Duodenal mucosa (tissue), 2 donors: ENCODE measurements at regions not wholly inside any gene's neighbourhood (a gene's known extent, or its start where the extent isn't known, plus 50 kb on each side); places are given as distances from the start of the nearest gene placed in this dataset.

ENCODE experiments used
- H3K27ac ChIP-seq: one replicate; pipeline ENCODE4 v1.7.0; 2013; ENCODE audit warnings: low read depth, low read length
- H3K27me3 ChIP-seq, 2 donors: one replicate each; pipeline ENCODE4 v1.7.0; 2013; ENCODE audit warnings: low read length in 2 of 2, control low read depth in 1 of 2; ENCODE audit not compliant: insufficient read depth in 2 of 2, control insufficient read depth in 1 of 2
- H3K36me3 ChIP-seq, 2 donors: one replicate each; pipeline ENCODE4 v1.7.0; 2013; ENCODE audit warnings: low read length in 2 of 2, control low read depth in 1 of 2; ENCODE audit not compliant: insufficient read depth in 2 of 2, control insufficient read depth in 1 of 2
- H3K4me1 ChIP-seq, 2 donors: one replicate each; pipeline ENCODE4 v1.7.0; 2013; ENCODE audit warnings: low read length in 2 of 2, control low read depth in 1 of 2; ENCODE audit not compliant: insufficient read depth in 2 of 2, control insufficient read depth in 1 of 2
- H3K4me3 ChIP-seq, 2 donors: one replicate each; pipeline ENCODE4 v1.7.0; 2013; ENCODE audit warnings: low read length in 2 of 2, low read depth in 1 of 2
- H3K9ac ChIP-seq, 2 donors: one replicate each; pipeline ENCODE4 v1.7.0; 2013; ENCODE audit warnings: low read length in 2 of 2, low read depth in 1 of 2
- H3K9me3 ChIP-seq, 2 donors: one replicate each; pipeline ENCODE4 v1.7.0; 2013; ENCODE audit warnings: low read length in 2 of 2, control low read depth in 1 of 2; ENCODE audit not compliant: control insufficient read depth in 1 of 2

DNA sequence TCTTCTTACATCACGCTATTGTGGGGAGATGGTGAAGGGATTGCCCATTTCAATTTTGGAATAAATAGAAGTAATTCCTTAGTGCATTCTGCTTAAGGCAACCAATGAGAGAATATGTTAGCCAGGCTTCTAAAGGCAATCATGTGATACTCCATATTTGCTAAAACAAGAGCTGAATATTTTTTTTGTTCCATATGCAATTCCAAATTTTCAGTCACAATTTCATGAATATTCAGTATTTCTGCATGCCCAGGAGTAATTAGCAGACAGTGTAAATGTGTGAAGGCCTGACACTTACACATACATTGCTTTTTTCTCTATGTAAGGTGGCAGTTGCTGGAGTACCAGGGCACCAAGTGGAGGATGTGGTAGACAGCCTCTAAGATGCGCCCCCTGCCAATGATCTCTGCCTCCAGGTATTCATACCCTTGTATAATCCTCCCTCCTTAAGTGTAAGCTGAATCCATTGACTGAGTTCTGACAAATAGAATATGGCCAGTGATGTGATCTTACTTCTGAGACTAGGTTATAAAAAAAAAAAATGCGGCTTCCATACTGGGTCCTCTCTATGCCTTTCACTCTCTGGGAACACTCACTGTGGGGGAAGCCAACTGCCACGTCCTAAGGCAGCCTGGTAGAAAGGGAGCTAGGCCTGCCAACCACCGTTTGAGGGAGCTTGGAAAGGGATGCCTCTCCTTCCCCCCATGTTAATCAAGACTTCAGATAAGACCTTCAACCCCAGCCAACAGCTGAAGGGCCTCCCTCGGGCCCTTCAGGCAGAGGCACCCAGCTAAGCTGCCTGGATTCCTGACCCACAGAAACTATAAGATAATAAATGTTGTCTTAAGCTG lies 62.7 kb upstream of the PTGR2 start:
- Histone ChIP-seq H3K4me3 (no peak overlapping the region), H3K9ac (peak overlapping the region in 1 of 2 donors; percentile 20), H3K9me3 (no peaks in the 10 kb centered on the region), H3K27me3 (no peaks in the 10 kb centered on the region), H3K27ac (peak overlapping the region; percentile 79), H3K4me1 (peaks cover 37 to 39% of the 10 kb centered on the region in 2 donors), H3K36me3 (no peaks in the 10 kb centered on the region)

DNA sequence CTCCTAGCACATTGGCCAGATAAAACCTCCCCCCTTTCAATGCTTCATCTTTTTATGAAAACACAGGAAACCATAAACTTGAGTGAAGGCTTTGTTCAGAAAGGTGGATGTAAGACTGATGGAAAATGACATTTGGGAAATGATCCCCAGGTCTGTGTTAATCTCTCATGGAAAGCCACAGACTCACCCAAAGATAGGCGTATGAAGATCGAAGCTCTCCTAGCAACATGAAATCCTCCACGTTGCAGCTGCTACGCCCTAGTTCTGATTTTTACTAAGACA lies 63.4 kb upstream of the PTGR2 start:
- Histone ChIP-seq H3K9ac (peak overlapping the region in 1 of 2 donors; percentile 91), H3K4me3 (peak overlapping the region in 1 of 2 donors; percentile 74)

DNA sequence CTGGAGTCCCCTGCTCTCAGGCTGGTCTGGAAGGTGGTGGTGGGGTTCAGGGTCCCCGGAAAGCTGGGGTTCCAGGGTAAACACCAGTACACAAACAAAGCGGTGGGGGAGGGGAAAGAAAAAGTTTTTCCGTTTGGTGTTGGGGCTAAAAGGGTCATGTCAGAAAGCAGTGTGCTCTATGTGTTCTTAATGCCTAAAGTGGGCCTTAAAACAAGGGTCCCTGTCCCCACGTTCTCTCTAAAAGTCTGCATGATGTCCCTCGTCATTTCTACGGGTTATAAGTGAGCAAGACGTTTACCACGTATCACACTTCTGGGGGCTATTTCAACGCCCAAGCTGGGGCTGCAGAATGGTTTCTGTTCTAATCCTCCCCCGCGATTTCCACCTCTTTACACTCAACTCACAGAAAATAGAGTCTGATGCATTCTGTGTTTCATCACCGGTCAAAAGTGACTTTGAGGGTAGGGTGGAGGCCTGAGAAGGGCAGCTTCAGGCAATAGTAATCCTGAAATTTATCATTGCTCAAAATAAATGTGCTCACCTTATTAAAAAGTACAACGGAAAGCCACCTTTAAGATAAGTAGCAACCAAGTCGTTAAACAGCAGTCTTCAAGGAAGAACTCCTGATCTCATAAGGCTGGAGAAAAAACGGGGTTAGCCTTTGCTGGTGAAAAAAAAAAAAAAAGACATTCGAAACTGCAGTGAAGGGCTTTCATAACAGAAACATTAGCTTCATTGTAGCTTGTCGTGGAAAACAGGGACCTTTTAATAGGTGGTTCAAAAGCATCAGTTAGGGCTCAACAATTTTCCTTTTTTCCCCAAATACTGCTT lies 63.9 kb upstream of the PTGR2 start:
- Histone ChIP-seq H3K27ac (peak overlapping the region; percentile 94), H3K9me3 (no peaks in the 10 kb centered on the region), H3K4me3 (peak overlapping the region; percentile 74), H3K9ac (peak overlapping the region; percentile 81 to 91), H3K36me3 (no peaks in the 10 kb centered on the region), H3K4me1 (peaks cover 49 to 51% of the 10 kb centered on the region in 2 donors), H3K27me3 (no peaks in the 10 kb centered on the region)

More for the DNA sequence above, 63.4 kb upstream of the PTGR2 start:
- no peaks in the 10 kb centered on the region for H3K9me3 ChIP-seq
- peak overlapping the region; percentile 94 for H3K27ac ChIP-seq
- no peaks in the 10 kb centered on the region for H3K27me3 ChIP-seq
- H3K36me3 ChIP-seq = no peaks in the 10 kb centered on the region
- H3K4me1 ChIP-seq = peaks cover 43 to 45% of the 10 kb centered on the region in 2 donors

DNA sequence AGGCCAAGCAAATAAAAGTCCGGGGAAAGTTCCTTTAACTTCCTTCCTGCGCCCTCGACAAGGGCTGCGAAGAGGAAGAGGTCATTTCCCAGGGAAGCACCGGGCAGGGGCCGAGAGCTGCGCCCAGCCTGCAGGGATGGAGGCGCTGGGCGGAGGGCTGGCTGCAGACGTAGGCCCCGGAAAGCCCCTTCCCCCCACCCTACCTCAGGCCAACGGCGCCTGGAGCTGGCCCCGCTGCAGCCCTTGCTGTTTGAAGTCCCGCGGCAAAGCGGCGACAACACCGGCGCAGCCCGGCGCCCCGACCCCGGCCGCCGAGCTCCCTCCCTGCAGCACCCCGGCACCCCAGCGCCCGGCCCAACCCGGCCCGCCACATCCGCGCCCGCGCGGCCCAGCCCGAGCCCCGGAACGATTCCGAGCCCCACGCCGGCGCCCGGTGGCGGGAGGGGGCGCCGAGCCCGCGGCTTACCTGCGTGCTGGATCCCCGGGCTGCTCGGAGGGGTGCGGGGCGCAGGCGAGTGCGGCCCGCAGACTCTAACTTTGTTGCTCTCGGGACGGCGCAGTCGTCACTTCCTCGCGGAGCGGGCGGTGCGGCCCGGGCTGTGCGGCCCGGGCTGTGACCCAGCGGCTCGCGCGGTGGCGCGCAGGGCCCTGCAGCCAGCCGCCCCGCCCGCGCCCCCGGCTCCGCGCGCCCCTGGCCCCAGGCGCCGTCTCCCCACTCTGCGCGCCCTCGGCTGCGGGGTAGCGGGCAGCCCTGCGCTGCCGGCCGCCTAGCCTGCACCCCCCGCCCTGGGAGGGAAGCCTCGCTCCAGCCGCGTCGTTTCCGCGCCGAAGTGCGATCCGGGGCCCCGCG lies 64.8 kb upstream of the PTGR2 start:
- Histone ChIP-seq H3K27ac (peak overlapping the region; percentile 94), H3K9me3 (no peaks in the 10 kb centered on the region), H3K9ac (peak overlapping the region; percentile 81 to 91), H3K27me3 (no peaks in the 10 kb centered on the region), H3K4me3 (peak overlapping the region; percentile 81 to 84), H3K4me1 (peaks cover 51 to 56% of the 10 kb centered on the region in 2 donors), H3K36me3 (no peaks in the 10 kb centered on the region)

DNA sequence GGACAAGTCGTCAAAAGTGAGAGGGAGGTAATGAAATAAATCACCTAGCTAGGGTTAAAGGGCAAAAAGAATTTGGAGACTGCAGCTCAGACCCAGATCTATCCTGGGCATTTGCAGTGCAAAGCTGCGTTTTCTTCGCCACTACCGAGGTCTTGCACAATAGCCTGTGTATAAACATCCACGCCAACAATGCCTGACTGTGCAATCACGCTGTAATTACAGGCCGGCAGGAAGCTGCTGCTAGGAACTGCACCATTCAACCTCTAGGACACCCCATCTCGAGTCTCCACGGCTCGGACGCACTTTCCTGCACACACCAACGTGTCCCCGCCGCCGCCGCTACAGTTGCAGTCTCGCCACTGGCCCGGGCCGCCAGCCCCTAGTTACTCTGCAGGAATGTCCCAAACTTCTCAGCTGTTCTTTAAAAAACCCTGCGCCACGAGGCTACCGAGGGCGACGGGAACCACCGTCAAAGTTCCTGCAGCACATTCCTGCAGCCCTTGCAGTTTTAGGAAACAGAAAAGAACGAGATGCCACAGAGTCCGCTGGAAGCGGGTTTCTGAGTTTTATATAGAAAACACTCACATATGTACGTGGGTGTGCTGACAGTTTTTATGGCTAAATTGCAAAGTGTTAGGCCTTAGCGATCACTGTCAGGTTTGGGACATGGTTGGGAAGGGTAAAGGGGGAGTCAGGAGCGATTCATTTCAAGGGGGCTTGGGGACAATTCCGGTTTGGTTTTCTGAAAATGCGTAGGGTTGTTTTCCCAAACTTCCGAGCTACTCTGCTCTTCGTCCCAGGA lies 65.6 kb upstream of the PTGR2 start:
- Histone ChIP-seq H3K4me3 (peak overlapping the region; percentile 81 to 84), H3K36me3 (no peaks in the 10 kb centered on the region), H3K9ac (peak overlapping the region; percentile 69 to 87), H3K27me3 (no peaks in the 10 kb centered on the region), H3K9me3 (no peaks in the 10 kb centered on the region), H3K4me1 (peaks cover 51 to 56% of the 10 kb centered on the region in 2 donors), H3K27ac (peak overlapping the region; percentile 94)

DNA sequence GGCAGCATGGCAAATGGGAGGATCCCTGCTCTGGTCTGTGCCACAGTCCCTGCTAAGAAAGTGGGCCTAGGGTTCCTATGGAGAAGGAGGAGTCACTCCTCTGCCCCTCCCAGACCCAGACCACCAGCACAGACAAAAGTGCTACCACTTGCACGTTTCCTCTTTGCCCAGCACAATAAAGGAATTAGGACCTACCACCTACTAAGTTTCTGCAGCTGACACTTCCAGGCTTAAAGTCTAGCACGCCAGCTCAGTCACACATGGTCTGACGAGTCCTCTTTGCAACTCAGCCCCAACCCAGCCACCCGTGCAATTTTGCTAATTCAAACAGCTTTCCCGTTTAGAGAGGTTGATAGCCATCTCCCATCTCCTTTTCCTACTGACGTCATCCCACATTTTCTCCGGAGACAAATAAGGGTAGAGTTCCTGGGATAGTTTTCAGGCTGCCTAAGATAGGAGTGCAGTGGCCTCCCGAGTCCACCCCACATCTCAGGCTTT lies 66.2 kb upstream of the PTGR2 start:
- peaks cover 48 to 56% of the 10 kb centered on the region in 2 donors for H3K4me1 ChIP-seq
- no peaks in the 10 kb centered on the region for H3K9me3 ChIP-seq
- H3K4me3 ChIP-seq = peak overlapping the region; percentile 81 to 84
- H3K9ac ChIP-seq = peak overlapping the region; percentile 69 to 87
- peak overlapping the region; percentile 94 for H3K27ac ChIP-seq
- H3K27me3 ChIP-seq = no peaks in the 10 kb centered on the region
- H3K36me3 ChIP-seq = no peaks in the 10 kb centered on the region

DNA sequence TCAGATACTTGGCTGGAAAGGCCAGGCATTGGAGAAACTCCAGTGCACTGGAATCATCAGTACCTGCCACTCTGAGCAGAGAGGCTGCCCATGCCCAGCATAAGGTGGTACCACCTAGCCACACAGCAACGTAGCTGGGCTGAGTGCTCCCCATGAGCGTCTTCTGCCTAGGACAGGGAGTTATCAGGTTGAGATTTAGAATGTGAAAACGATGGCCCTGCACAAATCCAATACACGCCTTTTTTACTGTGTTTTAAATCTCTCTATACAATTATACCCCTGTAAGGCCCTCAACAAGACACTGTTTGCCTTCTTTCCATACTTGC lies 66.7 kb upstream of the PTGR2 start:
- peak overlapping the region; percentile 69 to 87 for H3K9ac ChIP-seq
- H3K4me3 ChIP-seq = peak overlapping the region; percentile 81 to 84
- H3K27ac ChIP-seq = peak overlapping the region; percentile 26
- no peaks in the 10 kb centered on the region for H3K36me3 ChIP-seq
- H3K9me3 ChIP-seq = no peaks in the 10 kb centered on the region
- H3K27me3 ChIP-seq = no peaks in the 10 kb centered on the region
- peaks cover 46 to 56% of the 10 kb centered on the region in 2 donors for H3K4me1 ChIP-seq

DNA sequence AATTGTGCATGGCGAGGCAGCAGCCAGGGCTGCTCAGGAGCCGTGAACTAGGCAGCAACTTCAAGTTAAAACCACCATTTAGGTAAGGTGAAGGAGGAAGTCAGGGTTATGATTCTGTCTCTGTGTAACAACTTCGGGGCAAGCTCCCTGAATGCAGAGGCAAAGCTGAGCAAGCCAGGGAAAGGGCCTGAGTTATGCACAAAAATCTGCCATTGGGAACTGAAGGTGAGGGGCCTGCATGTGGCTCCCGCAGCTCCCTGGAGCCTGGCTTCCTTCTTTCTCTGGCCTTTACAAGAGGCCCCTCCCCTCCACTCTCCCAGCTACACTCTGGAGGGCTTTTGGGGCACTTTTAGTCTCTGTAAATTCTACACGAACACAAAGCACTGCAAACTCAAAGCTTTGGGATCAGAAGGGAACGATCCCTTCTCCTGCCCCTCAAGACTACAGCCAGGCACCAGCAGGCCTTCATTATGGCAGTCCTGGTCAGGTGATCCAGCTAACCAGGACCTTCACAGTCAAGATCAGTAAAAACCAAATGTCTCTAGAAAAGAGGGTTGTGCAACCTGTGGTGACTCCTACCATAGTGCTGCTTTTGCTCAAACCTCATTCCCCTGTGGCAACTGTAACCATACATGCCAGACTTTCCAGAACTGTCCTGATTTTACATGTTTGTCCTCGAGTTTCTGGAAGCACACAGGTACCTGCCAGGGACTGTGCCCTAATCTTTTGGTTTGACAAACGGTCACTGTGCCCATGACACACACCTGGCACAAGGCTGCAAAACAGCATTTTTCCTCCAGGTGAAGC lies 67.2 kb upstream of the PTGR2 start:
- H3K4me1 ChIP-seq = peaks cover 41 to 51% of the 10 kb centered on the region in 2 donors

More for the DNA sequence above, 67.2 kb upstream of the PTGR2 start:
- Histone ChIP-seq H3K27ac (peak overlapping the region; percentile 26), H3K9me3 (no peaks in the 10 kb centered on the region), H3K27me3 (no peaks in the 10 kb centered on the region), H3K36me3 (no peaks in the 10 kb centered on the region), H3K4me3 (peak overlapping the region; percentile 81 to 84), H3K9ac (peak overlapping the region; percentile 69 to 87)
